K562 (cell line): ENCODE measurements at regions not wholly inside any gene's neighbourhood (a gene's known extent, or its start where the extent isn't known, plus 50 kb on each side); places are given as distances from the start of the nearest gene placed in this dataset.

Source experiments
- C11orf30 ChIP-seq: fragments of 450-650 bp; IDR thresholded peaks from 2 replicates; pipeline ENCODE4 v1.6.1; 2016; ENCODE audit warnings: low read depth, mild to moderate bottlenecking
- GABPA ChIP-seq: fragments of 200-800 bp; sonication (Bioruptor generic); conservative IDR thresholded peaks from 2 replicates; pipeline ENCODE4 v1.6.1; 2016; ENCODE audit warnings: low read depth, missing genetic modification characterization, missing compliant biosample characterization
- GTF2A2 ChIP-seq: IDR thresholded peaks from 2 replicates; pipeline ENCODE4 v1.6.1; 2016; ENCODE audit warnings: mild to moderate bottlenecking, missing genetic modification characterization, missing compliant biosample characterization
- NEUROD1 ChIP-seq: fragments of 150-350 bp; IDR thresholded peaks from 2 replicates; pipeline ENCODE4 v1.6.1; 2014; ENCODE audit warnings: borderline replicate concordance, low read length, low read depth; ENCODE audit not compliant: partially characterized antibody
- PCBP2 ChIP-seq: fragments of 200-400 bp; formaldehyde crosslinking; IDR thresholded peaks from 2 replicates; pipeline ENCODE4 v1.6.1; 2018; ENCODE audit warnings: low read length, low read depth, mild to moderate bottlenecking, moderate library complexity; ENCODE audit not compliant: poor library complexity, severe bottlenecking
- TF ChIP-seq, protein P1 (sequence below): IDR thresholded peaks from 2 replicates; pipeline ENCODE4 v1.6.1; 2012; ENCODE audit warnings: low read depth, low read length, improper control_type of control experiment, borderline replicate concordance
- TF ChIP-seq, protein P2 (sequence below): fragments of 250-450 bp; sonication (Bioruptor Pico); IDR thresholded peaks from 2 replicates; pipeline ENCODE4 v1.8.0; 2021; ENCODE audit warnings: borderline replicate concordance, mild to moderate bottlenecking, moderate library complexity; ENCODE audit not compliant: poor library complexity, severe bottlenecking
- TF ChIP-seq, protein P3 (sequence below): sonication (generic); formaldehyde crosslinking; IDR thresholded peaks from 2 replicates; pipeline ENCODE4 v1.9.0; 2022; ENCODE audit warnings: mild to moderate bottlenecking, missing genetic modification reagents
- TF ChIP-seq, protein P4 (sequence below): fragments of 450-650 bp; IDR thresholded peaks from 2 replicates; pipeline ENCODE4 v1.6.1; 2016; ENCODE audit warnings: mild to moderate bottlenecking
- TF ChIP-seq, protein P5 (sequence below): fragments of 450-650 bp; formaldehyde crosslinking; IDR thresholded peaks from 2 replicates; pipeline ENCODE4 v1.4.0; 2020; ENCODE audit warnings: mild to moderate bottlenecking, mixed read lengths

DNA sequence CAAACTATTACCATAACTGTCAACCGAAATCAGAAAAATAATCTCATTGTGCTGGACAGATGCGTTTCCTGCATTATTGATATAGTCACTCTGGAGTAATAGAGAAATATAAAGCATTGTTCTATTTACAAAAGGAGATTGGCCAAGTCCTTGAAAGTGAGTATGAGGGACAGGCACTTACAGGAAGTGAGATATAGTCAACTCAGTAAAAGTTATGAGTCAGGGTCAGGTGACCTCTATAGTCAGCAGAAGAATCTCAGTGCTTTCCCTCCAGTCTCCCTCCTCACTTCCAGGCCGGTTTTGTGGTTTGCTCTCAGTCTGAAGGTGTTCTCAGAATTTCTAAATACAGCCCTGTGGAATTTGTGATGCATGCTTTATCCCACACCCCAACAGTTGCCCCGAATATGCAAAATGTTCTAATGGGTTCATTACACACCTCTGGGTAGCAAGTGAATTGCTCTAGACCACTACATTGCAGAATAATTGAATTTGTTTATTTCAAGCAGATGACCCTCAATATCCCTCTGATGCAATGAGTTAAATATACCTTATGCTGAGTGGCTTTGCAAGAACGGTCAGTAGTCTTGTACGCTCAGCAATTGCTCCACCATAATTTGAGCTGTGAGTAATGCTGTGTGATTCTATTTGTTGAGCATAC lies 787.7 kb downstream of the MCTP2 start (continued):
- TF ChIP-seq, protein P1, sequence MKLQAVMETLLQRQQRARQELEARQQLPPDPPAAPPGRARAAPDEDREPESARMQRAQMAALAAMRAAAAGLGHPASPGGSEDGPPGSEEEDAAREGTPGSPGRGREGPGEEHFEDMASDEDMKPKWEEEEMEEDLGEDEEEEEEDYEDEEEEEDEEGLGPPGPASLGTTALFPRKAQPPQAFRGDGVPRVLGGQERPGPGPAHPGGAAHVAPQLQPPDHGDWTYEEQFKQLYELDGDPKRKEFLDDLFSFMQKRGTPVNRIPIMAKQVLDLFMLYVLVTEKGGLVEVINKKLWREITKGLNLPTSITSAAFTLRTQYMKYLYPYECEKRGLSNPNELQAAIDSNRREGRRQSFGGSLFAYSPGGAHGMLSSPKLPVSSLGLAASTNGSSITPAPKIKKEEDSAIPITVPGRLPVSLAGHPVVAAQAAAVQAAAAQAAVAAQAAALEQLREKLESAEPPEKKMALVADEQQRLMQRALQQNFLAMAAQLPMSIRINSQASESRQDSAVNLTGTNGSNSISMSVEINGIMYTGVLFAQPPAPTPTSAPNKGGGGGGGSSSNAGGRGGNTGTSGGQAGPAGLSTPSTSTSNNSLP: no peak
- TF ChIP-seq, protein P2, sequence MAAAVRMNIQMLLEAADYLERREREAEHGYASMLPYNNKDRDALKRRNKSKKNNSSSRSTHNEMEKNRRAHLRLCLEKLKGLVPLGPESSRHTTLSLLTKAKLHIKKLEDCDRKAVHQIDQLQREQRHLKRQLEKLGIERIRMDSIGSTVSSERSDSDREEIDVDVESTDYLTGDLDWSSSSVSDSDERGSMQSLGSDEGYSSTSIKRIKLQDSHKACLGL (CRISPR knock-in tag): no peak
- TF ChIP-seq, protein P3, sequence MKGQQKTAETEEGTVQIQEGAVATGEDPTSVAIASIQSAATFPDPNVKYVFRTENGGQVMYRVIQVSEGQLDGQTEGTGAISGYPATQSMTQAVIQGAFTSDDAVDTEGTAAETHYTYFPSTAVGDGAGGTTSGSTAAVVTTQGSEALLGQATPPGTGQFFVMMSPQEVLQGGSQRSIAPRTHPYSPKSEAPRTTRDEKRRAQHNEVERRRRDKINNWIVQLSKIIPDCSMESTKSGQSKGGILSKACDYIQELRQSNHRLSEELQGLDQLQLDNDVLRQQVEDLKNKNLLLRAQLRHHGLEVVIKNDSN (CRISPR knock-in tag): peak; percentile 37; the same call in 1 of the 2 replicates
- TF ChIP-seq NEUROD1 (no peak), GABPA (tag) (peak; percentile 58), C11orf30 (peak; percentile 41; the same call in 1 of the 2 replicates), PCBP2 (no peak), GTF2A2 (tag) (no peak)
- TF ChIP-seq, protein P4, sequence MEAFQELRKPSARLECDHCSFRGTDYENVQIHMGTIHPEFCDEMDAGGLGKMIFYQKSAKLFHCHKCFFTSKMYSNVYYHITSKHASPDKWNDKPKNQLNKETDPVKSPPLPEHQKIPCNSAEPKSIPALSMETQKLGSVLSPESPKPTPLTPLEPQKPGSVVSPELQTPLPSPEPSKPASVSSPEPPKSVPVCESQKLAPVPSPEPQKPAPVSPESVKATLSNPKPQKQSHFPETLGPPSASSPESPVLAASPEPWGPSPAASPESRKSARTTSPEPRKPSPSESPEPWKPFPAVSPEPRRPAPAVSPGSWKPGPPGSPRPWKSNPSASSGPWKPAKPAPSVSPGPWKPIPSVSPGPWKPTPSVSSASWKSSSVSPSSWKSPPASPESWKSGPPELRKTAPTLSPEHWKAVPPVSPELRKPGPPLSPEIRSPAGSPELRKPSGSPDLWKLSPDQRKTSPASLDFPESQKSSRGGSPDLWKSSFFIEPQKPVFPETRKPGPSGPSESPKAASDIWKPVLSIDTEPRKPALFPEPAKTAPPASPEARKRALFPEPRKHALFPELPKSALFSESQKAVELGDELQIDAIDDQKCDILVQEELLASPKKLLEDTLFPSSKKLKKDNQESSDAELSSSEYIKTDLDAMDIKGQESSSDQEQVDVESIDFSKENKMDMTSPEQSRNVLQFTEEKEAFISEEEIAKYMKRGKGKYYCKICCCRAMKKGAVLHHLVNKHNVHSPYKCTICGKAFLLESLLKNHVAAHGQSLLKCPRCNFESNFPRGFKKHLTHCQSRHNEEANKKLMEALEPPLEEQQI: 0 out of 2 replicates have a peak, but pooled peaks have one; percentile 52
- TF ChIP-seq, protein P5, sequence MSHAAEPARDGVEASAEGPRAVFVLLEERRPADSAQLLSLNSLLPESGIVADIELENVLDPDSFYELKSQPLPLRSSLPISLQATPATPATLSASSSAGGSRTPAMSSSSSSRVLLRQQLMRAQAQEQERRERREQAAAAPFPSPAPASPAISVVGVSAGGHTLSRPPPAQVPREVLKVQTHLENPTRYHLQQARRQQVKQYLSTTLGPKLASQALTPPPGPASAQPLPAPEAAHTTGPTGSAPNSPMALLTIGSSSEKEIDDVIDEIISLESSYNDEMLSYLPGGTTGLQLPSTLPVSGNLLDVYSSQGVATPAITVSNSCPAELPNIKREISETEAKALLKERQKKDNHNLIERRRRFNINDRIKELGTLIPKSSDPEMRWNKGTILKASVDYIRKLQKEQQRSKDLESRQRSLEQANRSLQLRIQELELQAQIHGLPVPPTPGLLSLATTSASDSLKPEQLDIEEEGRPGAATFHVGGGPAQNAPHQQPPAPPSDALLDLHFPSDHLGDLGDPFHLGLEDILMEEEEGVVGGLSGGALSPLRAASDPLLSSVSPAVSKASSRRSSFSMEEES (CRISPR knock-in tag): peak; percentile 58
